ENCODE measurements at regions not wholly inside any gene's neighbourhood (a gene's known extent, or its start where the extent isn't known, plus 50 kb on each side); places are given as distances from the start of the nearest gene placed in this dataset.

DNA sequence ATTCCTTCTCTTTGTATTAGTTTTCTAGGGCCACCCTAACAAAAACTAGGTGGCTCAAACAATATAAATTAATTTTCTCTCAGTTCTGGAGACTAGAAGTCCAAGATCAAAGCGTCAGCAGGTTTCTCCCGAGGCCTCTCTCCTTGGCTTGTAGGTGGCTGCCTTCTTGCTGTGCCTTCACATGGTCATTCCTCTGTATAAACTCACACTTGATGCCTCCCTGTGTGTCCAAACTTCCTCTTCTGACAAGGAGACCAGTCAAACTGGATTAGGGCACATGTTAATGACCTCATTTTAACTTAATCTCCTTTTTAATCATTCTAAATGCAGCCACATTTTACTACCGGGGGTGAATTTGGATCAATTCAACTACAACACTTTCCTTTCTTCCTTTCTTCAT lies 691.1 kb downstream of the DIPK2A start:
- Histone ChIP-seq H3K27me3 (replicated peaks; ENCODE audit: insufficient read depth, low read depth, low read length, poor library complexity) (no peaks in the 10 kb centered on the region), H3K4me1 (ENCODE audit: insufficient read depth, low read length, poor library complexity, severe bottlenecking) (no peaks in the 10 kb centered on the region), H3K9me3 (ENCODE audit: low read depth, low read length, poor library complexity, severe bottlenecking) (no peaks in the 10 kb centered on the region), H3K36me3 (ENCODE audit: insufficient read depth, low read length, poor library complexity, severe bottlenecking) (no peaks in the 10 kb centered on the region), H3K27ac (ENCODE audit: low read depth, low read length, poor library complexity, severe bottlenecking) (no peak overlapping the region), H3K4me3 (ENCODE audit: low read depth, low read length, poor library complexity, severe bottlenecking) (no peak overlapping the region)
- ChIA-PET POLR2A (ENCODE audit: low non-redundant PET) (no interaction called here), CTCF (no interaction called here)
- intact Hi-C loops (cut with micrococcal nuclease; ENCODE audit: unreplicated experiment) = no loop called here
- no peak for TF ChIP-seq EZH2 (IDR thresholded peaks at IDR 0.05; ENCODE audit: borderline replicate concordance, low read depth, low read length, poor library complexity, severe bottlenecking)
- TF ChIP-seq, protein P1, sequence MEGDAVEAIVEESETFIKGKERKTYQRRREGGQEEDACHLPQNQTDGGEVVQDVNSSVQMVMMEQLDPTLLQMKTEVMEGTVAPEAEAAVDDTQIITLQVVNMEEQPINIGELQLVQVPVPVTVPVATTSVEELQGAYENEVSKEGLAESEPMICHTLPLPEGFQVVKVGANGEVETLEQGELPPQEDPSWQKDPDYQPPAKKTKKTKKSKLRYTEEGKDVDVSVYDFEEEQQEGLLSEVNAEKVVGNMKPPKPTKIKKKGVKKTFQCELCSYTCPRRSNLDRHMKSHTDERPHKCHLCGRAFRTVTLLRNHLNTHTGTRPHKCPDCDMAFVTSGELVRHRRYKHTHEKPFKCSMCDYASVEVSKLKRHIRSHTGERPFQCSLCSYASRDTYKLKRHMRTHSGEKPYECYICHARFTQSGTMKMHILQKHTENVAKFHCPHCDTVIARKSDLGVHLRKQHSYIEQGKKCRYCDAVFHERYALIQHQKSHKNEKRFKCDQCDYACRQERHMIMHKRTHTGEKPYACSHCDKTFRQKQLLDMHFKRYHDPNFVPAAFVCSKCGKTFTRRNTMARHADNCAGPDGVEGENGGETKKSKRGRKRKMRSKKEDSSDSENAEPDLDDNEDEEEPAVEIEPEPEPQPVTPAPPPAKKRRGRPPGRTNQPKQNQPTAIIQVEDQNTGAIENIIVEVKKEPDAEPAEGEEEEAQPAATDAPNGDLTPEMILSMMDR (conservative IDR thresholded peaks at IDR 0.05; ENCODE audit: low read depth, low read length) = no peak
- no TSS peak for BruUV-seq (replicated peaks)
- DNase-seq (ENCODE audit: low spot score) = no peak

DNA sequence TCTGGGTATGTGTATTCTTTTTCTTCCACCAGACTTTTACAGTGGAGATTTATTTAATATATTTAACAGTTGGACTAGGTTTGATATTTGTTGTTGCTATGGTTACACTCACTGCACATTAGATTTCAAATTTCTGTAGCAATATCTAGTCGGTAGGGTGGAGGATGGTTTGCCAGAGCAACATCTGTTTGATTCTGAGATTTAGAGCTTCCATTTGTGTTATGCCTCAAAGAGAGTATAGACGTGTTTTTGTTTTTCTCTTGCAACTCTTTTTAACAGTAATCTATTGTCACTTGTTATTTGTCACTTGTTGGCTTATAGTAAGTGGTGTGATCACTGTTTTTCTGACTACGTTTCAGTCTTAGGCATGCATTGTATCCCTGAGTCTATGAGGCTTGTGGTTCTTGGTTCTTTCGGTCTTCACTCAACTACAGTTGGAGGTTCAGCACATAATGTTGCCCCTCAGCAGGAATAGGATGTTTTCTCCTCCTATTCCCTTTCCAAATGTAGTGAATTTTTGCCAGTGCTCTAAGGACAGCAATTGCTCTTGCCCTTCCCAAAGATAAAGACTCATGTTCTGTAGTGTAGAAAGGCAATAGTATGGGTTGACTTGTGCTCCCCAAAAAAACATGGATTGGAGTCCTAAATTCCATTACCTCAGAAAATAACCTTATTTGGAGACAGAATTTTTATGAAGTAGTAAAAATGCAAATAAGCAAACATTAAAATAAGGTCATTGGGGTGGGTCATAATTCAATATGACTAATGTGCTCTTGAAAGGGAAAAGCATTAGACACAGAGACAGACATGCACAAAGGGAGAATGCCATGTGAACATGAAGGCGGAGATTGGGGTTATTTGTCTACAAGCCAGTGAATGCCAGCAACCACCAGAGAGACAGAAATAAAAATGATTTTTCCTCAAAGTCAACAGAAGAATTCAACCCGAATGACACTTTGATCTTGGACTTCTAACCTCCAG lies 692.1 kb downstream of the DIPK2A start:
- BruUV-seq (replicated peaks) = no TSS peak

DNA sequence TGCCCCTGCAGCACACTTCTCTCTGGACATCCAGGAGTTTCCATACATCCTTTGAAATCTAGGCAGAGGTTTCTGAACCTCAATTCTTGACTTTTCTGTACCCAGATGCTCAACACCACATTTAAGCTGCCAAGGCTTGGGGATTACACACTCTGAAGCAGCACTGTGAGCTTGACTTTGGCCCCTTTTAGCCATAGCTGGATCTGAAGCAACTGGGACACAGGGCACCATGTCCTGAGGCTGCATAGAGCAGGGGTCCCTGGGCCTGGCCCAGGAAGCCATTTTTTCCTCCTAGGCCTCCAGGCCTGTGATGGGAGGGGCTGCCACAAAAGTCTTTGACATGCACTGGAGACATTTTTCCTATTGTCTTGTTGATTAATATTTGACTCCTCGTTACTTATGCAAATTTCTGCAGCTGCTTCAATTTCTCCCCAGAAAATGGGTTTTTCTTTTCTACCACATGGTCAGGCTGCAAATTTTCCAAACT lies 694.0 kb downstream of the DIPK2A start:
- Histone ChIP-seq H3K4me3 (ENCODE audit: low read depth, low read length, poor library complexity, severe bottlenecking) (no peak overlapping the region), H3K9me3 (ENCODE audit: low read depth, low read length, poor library complexity, severe bottlenecking) (no peaks in the 10 kb centered on the region), H3K27me3 (replicated peaks; ENCODE audit: insufficient read depth, low read depth, low read length, poor library complexity) (no peaks in the 10 kb centered on the region), H3K27ac (ENCODE audit: low read depth, low read length, poor library complexity, severe bottlenecking) (no peak overlapping the region), H3K4me1 (ENCODE audit: insufficient read depth, low read length, poor library complexity, severe bottlenecking) (no peaks in the 10 kb centered on the region), H3K36me3 (ENCODE audit: insufficient read depth, low read length, poor library complexity, severe bottlenecking) (no peaks in the 10 kb centered on the region)
- intact Hi-C loops (cut with micrococcal nuclease; ENCODE audit: unreplicated experiment) = no loop called here
- ChIA-PET POLR2A (ENCODE audit: low non-redundant PET) (no interaction called here), CTCF (no interaction called here)
- no TSS peak for BruUV-seq (replicated peaks)
- no peak for DNase-seq (ENCODE audit: low spot score)
- no peak for TF ChIP-seq EZH2 (IDR thresholded peaks at IDR 0.05; ENCODE audit: borderline replicate concordance, low read depth, low read length, poor library complexity, severe bottlenecking)
- TF ChIP-seq, protein P1 (conservative IDR thresholded peaks at IDR 0.05; ENCODE audit: low read depth, low read length) = no peak

More for the DNA sequence above, 692.1 kb downstream of the DIPK2A start:
- Histone ChIP-seq H3K27ac (ENCODE audit: low read depth, low read length, poor library complexity, severe bottlenecking) (no peak overlapping the region), H3K4me3 (ENCODE audit: low read depth, low read length, poor library complexity, severe bottlenecking) (no peak overlapping the region), H3K9me3 (ENCODE audit: low read depth, low read length, poor library complexity, severe bottlenecking) (no peaks in the 10 kb centered on the region), H3K4me1 (ENCODE audit: insufficient read depth, low read length, poor library complexity, severe bottlenecking) (no peaks in the 10 kb centered on the region), H3K36me3 (ENCODE audit: insufficient read depth, low read length, poor library complexity, severe bottlenecking) (no peaks in the 10 kb centered on the region), H3K27me3 (replicated peaks; ENCODE audit: insufficient read depth, low read depth, low read length, poor library complexity) (no peaks in the 10 kb centered on the region)
- DNase-seq (ENCODE audit: low spot score) = no peak
- TF ChIP-seq, protein P1 (conservative IDR thresholded peaks at IDR 0.05; ENCODE audit: low read depth, low read length) = no peak
- TF ChIP-seq EZH2 (IDR thresholded peaks at IDR 0.05; ENCODE audit: borderline replicate concordance, low read depth, low read length, poor library complexity, severe bottlenecking) = no peak
- ChIA-PET POLR2A (ENCODE audit: low non-redundant PET) (no interaction called here), CTCF (no interaction called here)
- intact Hi-C loops (cut with micrococcal nuclease; ENCODE audit: unreplicated experiment) = no loop called here

Data from A673 (cell line).